HL-60 (cell line): ENCODE measurements at regions not wholly inside any gene's neighbourhood (a gene's known extent, or its start where the extent isn't known, plus 50 kb on each side); places are given as distances from the start of the nearest gene placed in this dataset.

Experiments
- GABPA ChIP-seq: IDR thresholded peaks from 2 replicates; pipeline ENCODE4 v1.6.1; 2012; ENCODE audit warnings: low read depth
- TF ChIP-seq, protein P1 (sequence below): IDR thresholded peaks from 2 replicates; pipeline ENCODE4 v1.6.1; 2012; ENCODE audit warnings: low read depth; ENCODE audit not compliant: insufficient replicate concordance
- TF ChIP-seq, protein P2 (sequence below): IDR thresholded peaks from one replicate; pipeline ENCODE4 v1.5.1; 2011; ENCODE audit warnings: low read length, control low read depth, inconsistent platforms; ENCODE audit not compliant: insufficient read depth

GRCh38 chr5:166571668-166572067 is 1719.8 kb upstream of the WWC1 start:
- TF ChIP-seq, protein P1, sequence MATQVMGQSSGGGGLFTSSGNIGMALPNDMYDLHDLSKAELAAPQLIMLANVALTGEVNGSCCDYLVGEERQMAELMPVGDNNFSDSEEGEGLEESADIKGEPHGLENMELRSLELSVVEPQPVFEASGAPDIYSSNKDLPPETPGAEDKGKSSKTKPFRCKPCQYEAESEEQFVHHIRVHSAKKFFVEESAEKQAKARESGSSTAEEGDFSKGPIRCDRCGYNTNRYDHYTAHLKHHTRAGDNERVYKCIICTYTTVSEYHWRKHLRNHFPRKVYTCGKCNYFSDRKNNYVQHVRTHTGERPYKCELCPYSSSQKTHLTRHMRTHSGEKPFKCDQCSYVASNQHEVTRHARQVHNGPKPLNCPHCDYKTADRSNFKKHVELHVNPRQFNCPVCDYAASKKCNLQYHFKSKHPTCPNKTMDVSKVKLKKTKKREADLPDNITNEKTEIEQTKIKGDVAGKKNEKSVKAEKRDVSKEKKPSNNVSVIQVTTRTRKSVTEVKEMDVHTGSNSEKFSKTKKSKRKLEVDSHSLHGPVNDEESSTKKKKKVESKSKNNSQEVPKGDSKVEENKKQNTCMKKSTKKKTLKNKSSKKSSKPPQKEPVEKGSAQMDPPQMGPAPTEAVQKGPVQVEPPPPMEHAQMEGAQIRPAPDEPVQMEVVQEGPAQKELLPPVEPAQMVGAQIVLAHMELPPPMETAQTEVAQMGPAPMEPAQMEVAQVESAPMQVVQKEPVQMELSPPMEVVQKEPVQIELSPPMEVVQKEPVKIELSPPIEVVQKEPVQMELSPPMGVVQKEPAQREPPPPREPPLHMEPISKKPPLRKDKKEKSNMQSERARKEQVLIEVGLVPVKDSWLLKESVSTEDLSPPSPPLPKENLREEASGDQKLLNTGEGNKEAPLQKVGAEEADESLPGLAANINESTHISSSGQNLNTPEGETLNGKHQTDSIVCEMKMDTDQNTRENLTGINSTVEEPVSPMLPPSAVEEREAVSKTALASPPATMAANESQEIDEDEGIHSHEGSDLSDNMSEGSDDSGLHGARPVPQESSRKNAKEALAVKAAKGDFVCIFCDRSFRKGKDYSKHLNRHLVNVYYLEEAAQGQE, result no peak
- TF ChIP-seq, protein P2, sequence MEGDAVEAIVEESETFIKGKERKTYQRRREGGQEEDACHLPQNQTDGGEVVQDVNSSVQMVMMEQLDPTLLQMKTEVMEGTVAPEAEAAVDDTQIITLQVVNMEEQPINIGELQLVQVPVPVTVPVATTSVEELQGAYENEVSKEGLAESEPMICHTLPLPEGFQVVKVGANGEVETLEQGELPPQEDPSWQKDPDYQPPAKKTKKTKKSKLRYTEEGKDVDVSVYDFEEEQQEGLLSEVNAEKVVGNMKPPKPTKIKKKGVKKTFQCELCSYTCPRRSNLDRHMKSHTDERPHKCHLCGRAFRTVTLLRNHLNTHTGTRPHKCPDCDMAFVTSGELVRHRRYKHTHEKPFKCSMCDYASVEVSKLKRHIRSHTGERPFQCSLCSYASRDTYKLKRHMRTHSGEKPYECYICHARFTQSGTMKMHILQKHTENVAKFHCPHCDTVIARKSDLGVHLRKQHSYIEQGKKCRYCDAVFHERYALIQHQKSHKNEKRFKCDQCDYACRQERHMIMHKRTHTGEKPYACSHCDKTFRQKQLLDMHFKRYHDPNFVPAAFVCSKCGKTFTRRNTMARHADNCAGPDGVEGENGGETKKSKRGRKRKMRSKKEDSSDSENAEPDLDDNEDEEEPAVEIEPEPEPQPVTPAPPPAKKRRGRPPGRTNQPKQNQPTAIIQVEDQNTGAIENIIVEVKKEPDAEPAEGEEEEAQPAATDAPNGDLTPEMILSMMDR, result no peak
- no peak for TF ChIP-seq GABPA
